K562 (cell line): ENCODE measurements at regions not wholly inside any gene's neighbourhood (a gene's known extent, or its start where the extent isn't known, plus 50 kb on each side); places are given as distances from the start of the nearest gene placed in this dataset.
A peak's percentile ranks its signal among the peaks of the same experiment; 100 is the strongest.

Source experiments
- BCOR ChIP-seq: fragments of 450-650 bp; IDR thresholded peaks from 2 replicates; pipeline ENCODE4 v1.6.1; 2016
- BRD9 ChIP-seq: fragments of 450-650 bp; IDR thresholded peaks from 2 replicates; pipeline ENCODE4 v1.6.1; 2018; ENCODE audit warnings: low read depth; ENCODE audit not compliant: partially characterized antibody
- CEBPB ChIP-seq: fragments of 450-650 bp; IDR thresholded peaks from 2 replicates; pipeline ENCODE4 v1.6.1; 2016; ENCODE audit warnings: missing genetic modification characterization, missing compliant biosample characterization
- FOXP1 ChIP-seq: sonication (generic); formaldehyde crosslinking; IDR thresholded peaks from 2 replicates; pipeline ENCODE4 v1.8.0; 2022; ENCODE audit warnings: mild to moderate bottlenecking, missing genetic modification reagents
- GABPB1 ChIP-seq: sonication (generic); formaldehyde crosslinking; IDR thresholded peaks from 2 replicates; pipeline ENCODE4 v1.8.0; 2022; ENCODE audit warnings: mild to moderate bottlenecking, missing genetic modification reagents
- HDGF ChIP-seq: fragments of 450-650 bp; IDR thresholded peaks from 2 replicates; pipeline ENCODE4 v1.6.1; 2016
- KLF13 ChIP-seq: fragments of 450-650 bp; IDR thresholded peaks from 2 replicates; pipeline ENCODE4 v1.6.1; 2016; ENCODE audit warnings: missing genetic modification characterization, low read depth, mild to moderate bottlenecking, missing compliant biosample characterization, moderate library complexity, borderline replicate concordance
- MAFK ChIP-seq: IDR thresholded peaks from 2 replicates; pipeline ENCODE4 v1.6.1; 2011; ENCODE audit warnings: low read length, improper control_type of control experiment
- NFIC ChIP-seq: fragments of 450-650 bp; IDR thresholded peaks from 2 replicates; pipeline ENCODE4 v1.6.1; 2017; ENCODE audit warnings: mild to moderate bottlenecking, inconsistent platforms
- PCBP1 ChIP-seq: fragments of 200-400 bp; formaldehyde crosslinking; IDR thresholded peaks from 2 replicates; pipeline ENCODE4 v1.6.1; 2018; ENCODE audit warnings: mild to moderate bottlenecking, low read depth, low read length; ENCODE audit not compliant: poor library complexity, severe bottlenecking
- POLR2AphosphoS2 ChIP-seq: IDR thresholded peaks from 2 replicates; pipeline ENCODE4 v1.6.1; 2012; ENCODE audit warnings: low read length, improper control_type of control experiment
- RFX1 ChIP-seq: fragments of 450-650 bp; IDR thresholded peaks from 2 replicates; pipeline ENCODE4 v1.6.1; 2016; ENCODE audit warnings: mild to moderate bottlenecking, moderate library complexity
- TBL1XR1 ChIP-seq, 2 experiments: IDR thresholded peaks; 2 replicates each; pipeline ENCODE4 v1.6.1; 2012; ENCODE audit warnings: improper control_type of control experiment in 2 of 2, low read length in 2 of 2, mild to moderate bottlenecking in 1 of 2
- ZNF175 ChIP-seq: fragments of 200-800 bp; sonication (Bioruptor generic); IDR thresholded peaks from 2 replicates; pipeline ENCODE4 v1.6.1; 2016; ENCODE audit warnings: low read depth, mild to moderate bottlenecking, missing genetic modification characterization, missing compliant biosample characterization
- ZNF24 ChIP-seq: fragments of 450-650 bp; IDR thresholded peaks from 2 replicates; pipeline ENCODE4 v1.6.1; 2016
- ZNF668 ChIP-seq: fragments of 250-450 bp; sonication (Bioruptor Pico); IDR thresholded peaks from 2 replicates; pipeline ENCODE4 v1.8.0; 2022; ENCODE audit warnings: mild to moderate bottlenecking, inconsistent platforms
- TF ChIP-seq, protein P1 (sequence below): fragments of 450-650 bp; conservative IDR thresholded peaks from 2 replicates; pipeline ENCODE4 v1.6.1; 2016; ENCODE audit warnings: missing genetic modification characterization, low read depth, mild to moderate bottlenecking, control low read depth, missing compliant biosample characterization
- TF ChIP-seq, protein P2 (sequence below): fragments of 250-450 bp; sonication (Bioruptor Pico); IDR thresholded peaks from 2 replicates; pipeline ENCODE4 v1.4.0; 2020; ENCODE audit warnings: mild to moderate bottlenecking
- TF ChIP-seq, protein P3 (sequence below): fragments of 450-650 bp; conservative IDR thresholded peaks from 2 replicates; pipeline ENCODE4 v1.6.1; 2016; ENCODE audit warnings: missing genetic modification characterization, low read depth, mild to moderate bottlenecking, missing compliant biosample characterization, moderate library complexity
- TF ChIP-seq, protein P4 (sequence below): fragments of 200-800 bp; sonication (Bioruptor generic); IDR thresholded peaks from 2 replicates; pipeline ENCODE4 v1.6.1; 2017; ENCODE audit warnings: missing genetic modification characterization, missing compliant biosample characterization
- TF ChIP-seq, protein P5 (sequence below): fragments of 250-450 bp; sonication (Bioruptor Pico); IDR thresholded peaks from 2 replicates; pipeline ENCODE4 v1.5.0; 2021; ENCODE audit warnings: mild to moderate bottlenecking, moderate library complexity

DNA sequence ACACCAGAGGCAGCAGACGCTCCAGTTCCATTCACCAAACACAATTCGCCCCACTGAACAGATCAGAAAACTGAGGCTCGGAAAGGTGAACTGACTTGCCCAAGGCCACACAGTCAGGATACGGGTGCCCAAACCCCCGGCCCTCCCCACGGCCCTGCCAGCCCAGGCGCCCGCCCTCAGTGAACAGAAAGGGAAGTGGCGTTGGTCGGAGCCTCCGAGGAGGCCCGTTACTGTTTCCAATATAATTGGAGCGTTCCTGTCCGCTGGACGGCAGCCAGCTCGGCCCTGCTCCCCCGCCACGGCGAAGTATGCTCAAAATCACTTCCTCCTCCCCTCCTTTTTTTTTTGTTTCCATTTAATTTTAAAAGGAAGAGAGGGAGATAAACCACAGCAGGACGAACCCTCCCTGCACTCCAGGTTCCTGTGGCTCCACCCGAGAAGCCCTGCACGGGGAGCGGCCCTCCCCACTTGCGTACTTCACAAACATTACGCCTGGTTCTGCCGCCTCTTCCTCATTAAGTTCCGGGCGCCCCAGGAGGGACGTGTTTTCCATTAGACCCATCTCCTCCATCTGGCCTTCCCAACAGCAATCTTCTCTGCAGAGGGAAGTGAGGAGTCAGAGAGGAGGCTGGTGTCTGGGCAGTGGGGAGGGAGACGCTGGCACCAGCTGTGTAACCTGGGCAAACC, 61.1 kb downstream of the NCOR2 start (continued):
- TF ChIP-seq FOXP1 (CRISPR knock-in tag) (no peak), KLF13 (tag) (no peak), PCBP1 (no peak), ZNF175 (no peak), RFX1 (no peak), POLR2AphosphoS2 (no peak), GABPB1 (CRISPR knock-in tag) (no peak; the same call in 1 of the 2 replicates), BCOR (peak; percentile 95), MAFK (no peak), NFIC (peak; percentile 90), ZNF668 (CRISPR knock-in tag) (no peak), TBL1XR1 (IDR thresholded peaks at IDR 0.05; ENCODE audit: low read length in 2 of 2) (no peak), HDGF (no peak), BRD9 (no peak), CEBPB (no peak), ZNF24 (0 out of 2 replicates have a peak, but pooled peaks have one; percentile 6)
- TF ChIP-seq, protein P1, sequence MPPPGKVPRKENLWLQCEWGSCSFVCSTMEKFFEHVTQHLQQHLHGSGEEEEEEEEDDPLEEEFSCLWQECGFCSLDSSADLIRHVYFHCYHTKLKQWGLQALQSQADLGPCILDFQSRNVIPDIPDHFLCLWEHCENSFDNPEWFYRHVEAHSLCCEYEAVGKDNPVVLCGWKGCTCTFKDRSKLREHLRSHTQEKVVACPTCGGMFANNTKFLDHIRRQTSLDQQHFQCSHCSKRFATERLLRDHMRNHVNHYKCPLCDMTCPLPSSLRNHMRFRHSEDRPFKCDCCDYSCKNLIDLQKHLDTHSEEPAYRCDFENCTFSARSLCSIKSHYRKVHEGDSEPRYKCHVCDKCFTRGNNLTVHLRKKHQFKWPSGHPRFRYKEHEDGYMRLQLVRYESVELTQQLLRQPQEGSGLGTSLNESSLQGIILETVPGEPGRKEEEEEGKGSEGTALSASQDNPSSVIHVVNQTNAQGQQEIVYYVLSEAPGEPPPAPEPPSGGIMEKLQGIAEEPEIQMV (tag), result no peak
- TF ChIP-seq, protein P2, sequence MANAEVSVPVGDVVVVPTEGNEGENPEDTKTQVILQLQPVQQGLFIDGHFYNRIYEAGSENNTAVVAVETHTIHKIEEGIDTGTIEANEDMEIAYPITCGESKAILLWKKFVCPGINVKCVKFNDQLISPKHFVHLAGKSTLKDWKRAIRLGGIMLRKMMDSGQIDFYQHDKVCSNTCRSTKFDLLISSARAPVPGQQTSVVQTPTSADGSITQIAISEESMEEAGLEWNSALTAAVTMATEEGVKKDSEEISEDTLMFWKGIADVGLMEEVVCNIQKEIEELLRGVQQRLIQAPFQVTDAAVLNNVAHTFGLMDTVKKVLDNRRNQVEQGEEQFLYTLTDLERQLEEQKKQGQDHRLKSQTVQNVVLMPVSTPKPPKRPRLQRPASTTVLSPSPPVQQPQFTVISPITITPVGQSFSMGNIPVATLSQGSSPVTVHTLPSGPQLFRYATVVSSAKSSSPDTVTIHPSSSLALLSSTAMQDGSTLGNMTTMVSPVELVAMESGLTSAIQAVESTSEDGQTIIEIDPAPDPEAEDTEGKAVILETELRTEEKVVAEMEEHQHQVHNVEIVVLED (CRISPR knock-in tag), result no peak
- TF ChIP-seq, protein P3, sequence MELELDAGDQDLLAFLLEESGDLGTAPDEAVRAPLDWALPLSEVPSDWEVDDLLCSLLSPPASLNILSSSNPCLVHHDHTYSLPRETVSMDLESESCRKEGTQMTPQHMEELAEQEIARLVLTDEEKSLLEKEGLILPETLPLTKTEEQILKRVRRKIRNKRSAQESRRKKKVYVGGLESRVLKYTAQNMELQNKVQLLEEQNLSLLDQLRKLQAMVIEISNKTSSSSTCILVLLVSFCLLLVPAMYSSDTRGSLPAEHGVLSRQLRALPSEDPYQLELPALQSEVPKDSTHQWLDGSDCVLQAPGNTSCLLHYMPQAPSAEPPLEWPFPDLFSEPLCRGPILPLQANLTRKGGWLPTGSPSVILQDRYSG (tag), result no peak
- TF ChIP-seq, protein P4, sequence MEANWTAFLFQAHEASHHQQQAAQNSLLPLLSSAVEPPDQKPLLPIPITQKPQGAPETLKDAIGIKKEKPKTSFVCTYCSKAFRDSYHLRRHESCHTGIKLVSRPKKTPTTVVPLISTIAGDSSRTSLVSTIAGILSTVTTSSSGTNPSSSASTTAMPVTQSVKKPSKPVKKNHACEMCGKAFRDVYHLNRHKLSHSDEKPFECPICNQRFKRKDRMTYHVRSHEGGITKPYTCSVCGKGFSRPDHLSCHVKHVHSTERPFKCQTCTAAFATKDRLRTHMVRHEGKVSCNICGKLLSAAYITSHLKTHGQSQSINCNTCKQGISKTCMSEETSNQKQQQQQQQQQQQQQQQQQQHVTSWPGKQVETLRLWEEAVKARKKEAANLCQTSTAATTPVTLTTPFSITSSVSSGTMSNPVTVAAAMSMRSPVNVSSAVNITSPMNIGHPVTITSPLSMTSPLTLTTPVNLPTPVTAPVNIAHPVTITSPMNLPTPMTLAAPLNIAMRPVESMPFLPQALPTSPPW (CRISPR knock-in tag), result peak; percentile 73
- TF ChIP-seq, protein P5, sequence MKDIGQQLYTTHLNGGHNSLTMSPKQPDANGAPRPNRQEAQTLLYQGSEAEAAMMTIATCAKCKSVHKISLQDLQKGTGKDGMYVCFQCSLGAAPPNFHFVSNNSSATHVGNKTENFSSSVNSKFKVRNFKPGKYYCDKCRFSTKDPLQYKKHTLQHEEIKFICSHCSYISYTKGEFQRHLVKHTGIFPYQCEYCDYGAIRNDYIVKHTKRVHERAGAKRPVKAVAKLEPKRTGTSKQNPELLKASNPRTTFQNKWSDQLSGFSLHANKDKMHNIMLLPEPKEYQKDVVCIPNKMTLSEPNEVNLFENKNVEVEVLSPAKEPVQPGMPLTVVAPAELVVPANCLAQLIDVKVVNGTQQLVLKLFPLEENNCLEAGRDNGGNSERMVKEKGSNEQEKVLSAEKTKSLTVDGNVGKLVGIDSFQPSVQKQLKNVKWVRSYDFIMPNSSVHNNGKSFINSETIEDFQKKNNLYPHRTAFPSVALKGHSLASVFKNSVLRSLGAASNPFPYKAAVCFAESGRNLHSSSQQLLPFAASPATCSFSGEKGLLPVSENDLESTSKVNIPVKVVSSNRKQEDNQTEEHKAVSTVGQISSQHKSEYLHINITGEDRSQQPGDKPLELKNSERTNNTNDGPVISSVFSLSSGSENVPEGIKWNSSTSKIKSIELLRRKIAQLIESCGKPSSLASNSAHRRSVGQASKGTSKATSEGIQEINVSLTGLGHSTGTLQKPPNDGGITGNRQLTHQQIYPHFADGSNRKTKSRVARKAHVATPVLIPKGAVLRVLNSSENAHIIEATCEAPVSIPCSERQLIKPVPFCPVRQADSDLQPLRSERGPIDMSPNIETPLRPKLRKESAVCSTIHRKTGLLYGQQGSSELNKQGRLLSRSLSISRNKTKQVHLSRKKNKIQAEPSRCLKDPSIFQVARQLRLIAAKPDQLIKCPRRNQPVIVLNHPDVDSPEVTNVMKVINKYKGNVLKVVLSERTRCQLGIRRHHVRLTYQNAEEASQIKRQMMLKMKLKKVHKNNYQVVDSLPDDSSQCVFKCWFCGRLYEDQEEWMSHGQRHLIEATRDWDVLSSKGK (CRISPR knock-in tag), result no peak
